H4 (cell line): ENCODE measurements at regions not wholly inside any gene's neighbourhood (a gene's known extent, or its start where the extent isn't known, plus 50 kb on each side); places are given as distances from the start of the nearest gene placed in this dataset.
"Not testable (repeated sequence)": the region's sequence is repeated elsewhere in the genome, so short reads cannot be mapped to it uniquely, and the experiment has no call there.

Experiments
- DNase-seq: peaks from one replicate; pipeline ENCODE4 v3.0.0-alpha.2; 2015; ENCODE audit warnings: low spot score

GRCh38 chr1:101185421-101185820 is 51.4 kb upstream of the S1PR1 start:
- no peak for DNase-seq

DNA sequence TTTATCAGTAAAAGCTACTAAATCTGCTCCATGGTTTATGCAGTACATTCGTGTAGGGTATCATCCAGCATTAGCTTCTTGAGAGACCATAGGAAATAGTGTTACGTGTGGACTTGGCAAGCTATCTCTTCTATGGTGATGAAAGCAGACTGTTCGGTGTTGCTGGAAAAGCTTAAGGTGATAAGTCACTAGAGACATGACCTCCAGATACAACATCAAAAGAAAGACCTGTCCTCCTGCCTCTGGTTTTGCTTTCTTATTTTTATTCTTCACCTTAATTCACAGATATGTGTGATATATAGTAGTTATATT is 53.5 kb upstream of the S1PR1 start:
- DNase-seq, result no peak

- DNase-seq, result no peak
These were observed 54.0 kb upstream of the S1PR1 start for GRCh38 chr1:101182627-101183387.

GRCh38 chr1:101181930-101182329 is 54.9 kb upstream of the S1PR1 start:
- no peak for DNase-seq

- DNase-seq, result no peak
These were observed 57.9 kb upstream of the S1PR1 start for GRCh38 chr1:101178688-101179491.

GRCh38 chr1:101178341-101178687 is 58.5 kb upstream of the S1PR1 start:
- no peak for DNase-seq

DNA sequence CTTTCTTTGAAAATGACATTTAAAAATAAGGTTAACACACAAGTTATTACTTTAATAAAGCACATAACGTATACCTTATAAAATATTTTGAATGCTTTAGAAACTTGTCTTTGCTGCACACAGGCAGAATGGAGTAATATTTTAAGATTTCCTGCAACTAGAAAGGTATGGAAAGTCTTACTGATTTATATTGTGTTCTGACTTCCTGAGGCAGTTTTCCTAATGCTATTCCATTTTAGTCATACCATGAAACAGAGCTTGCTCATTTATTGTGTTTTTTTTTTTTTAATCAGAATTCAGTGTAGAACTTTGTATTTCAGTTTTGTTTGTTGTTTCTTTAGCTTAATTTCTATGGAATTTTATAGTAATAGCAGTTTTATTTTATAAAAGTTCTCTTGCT is 60.9 kb upstream of the S1PR1 start:
- DNase-seq, result no peak

DNA sequence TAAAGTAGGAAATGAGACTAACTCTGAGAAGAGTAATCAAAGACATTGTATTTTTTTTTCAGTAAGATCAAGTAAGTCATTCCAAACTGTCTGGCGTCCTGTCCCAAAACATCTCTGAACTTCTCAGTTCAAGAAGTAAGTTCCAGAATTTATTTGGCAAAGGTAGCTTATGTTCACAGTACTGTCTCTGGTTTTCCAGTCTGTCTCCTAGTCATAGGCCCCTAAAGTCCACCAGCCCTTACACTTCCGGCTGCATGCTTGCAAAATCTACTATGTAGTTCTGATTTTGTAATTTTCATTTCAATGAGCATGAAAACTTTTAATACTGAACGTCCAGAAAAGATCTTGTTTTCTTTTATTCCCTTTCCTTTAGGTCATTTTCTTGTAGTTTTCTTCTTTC is 61.4 kb upstream of the S1PR1 start:
- no peak for DNase-seq

GRCh38 chr1:101174722-101175121 is 62.1 kb upstream of the S1PR1 start:
- no peak for DNase-seq

GRCh38 chr1:101174298-101174697 is 62.5 kb upstream of the S1PR1 start:
- not testable (repeated sequence) for DNase-seq

GRCh38 chr1:101170506-101171050 is 66.2 kb upstream of the S1PR1 start:
- DNase-seq, result no peak

- no peak for DNase-seq
These were observed 68.9 kb upstream of the S1PR1 start for GRCh38 chr1:101167891-101168290.

GRCh38 chr1:101166583-101167120 is 70.2 kb upstream of the S1PR1 start:
- no peak for DNase-seq

- DNase-seq, result no peak
These were observed 70.9 kb upstream of the S1PR1 start for GRCh38 chr1:101165954-101166353.

DNA sequence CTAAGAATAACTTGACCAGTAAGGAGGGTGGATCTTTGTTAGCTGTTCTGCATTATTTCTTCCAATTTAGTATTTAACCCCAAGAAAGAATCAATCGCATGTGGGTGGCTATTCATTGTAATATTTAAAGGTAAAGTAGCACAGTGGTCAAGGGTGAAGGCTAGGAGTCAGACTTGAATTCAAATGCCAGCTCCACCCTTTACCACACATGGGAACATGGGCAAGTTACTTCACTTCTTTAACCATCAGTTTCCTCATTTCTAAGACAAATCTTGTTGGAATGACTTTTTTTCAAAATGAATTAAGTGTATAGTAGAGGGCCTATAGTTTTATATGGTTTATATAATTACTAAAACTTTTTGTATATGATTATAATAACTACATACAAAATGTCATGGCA is 71.3 kb upstream of the S1PR1 start:
- DNase-seq, result no peak

DNA sequence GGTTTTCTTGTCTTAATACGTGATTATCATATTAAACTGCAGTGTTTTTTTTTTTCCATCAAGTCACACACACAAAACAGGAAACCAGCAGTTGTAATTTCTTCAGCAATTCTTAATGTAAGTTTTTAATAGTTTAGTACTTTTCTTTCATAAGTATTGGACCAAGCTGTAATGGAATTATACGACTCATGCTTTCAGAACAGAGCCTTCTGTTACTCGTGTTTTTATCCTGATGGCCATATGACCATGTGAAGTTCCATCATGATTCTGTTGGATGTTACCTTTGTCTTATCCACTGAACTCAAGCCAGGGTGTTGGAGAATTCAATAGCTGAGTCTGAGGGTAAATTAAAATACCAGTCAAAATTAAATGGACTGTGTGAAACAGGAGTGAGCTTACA is 72.0 kb upstream of the S1PR1 start:
- no peak for DNase-seq

DNA sequence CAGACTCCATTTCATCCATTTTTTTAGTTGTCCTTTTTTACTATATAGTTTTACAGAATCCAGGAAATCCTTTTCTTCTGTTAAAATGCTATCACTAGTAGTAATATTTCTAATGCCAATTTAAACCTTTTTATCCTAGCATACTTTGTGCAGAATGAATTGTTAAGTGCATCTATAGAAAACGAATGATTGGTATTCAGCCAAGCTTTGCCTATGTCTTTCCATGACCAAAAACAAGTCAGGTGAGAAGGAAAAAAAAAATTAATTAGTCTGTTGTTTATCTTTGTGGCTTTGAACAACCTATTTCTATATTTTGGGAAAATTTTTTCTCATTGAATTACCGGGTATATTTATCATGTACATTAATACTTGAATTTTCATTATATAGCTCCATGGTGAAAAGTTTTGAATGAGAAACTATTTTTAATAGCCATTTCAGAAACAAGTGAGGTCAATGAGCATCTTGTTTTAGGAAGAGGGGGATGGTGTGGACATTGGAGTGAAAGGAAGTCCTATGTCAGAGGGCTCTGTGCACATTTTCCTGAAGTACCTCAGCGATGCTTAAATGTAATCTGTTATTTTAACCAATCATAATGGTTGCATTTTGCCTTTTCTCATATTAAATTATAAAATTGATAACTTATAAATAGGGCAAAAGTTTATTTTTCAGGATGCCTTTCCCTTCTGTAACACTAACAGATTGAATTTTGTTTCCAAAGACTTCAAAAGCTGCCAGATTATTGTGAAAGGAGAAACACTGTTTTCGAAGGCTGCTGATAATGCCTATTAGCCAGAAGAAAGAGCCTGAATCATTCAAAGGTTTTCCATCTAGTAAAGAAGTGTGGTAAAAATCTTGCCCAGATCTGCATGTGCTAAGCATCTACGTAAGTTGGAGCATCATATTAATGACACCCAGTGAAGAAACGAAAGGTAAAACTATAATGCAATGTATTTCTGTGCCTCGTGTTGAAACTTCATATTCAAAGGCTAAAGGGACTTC is 73.8 kb upstream of the S1PR1 start:
- no peak for DNase-seq

GRCh38 chr1:101162300-101162699 is 74.5 kb upstream of the S1PR1 start:
- DNase-seq, result no peak

- no peak for DNase-seq
These were observed 75.2 kb upstream of the S1PR1 start for GRCh38 chr1:101161619-101162018.

DNA sequence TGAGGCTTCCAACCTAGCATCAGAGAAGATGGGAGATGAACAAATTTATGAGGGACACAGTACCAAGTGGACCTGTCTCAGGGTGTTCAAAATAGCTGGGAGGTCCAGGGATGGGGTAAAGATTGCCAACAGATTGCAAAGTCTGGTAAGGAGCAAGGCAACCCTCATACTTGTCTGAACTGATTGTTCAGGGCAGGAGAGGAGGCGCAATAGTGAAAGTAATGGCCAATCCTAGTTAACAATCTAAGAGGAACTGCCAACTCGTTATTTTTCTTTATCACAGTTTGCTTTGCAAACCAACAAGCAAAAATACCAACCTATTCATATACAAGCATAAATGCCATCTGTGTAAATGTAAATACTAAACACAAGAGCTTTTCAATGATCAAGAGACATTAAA is 78.4 kb upstream of the S1PR1 start:
- no peak for DNase-seq

- no peak for DNase-seq
These were observed 82.3 kb upstream of the S1PR1 start for GRCh38 chr1:101154547-101154946.

- DNase-seq, result no peak
These were observed 83.1 kb upstream of the S1PR1 start for GRCh38 chr1:101153692-101154091.
